ENCODE measurements at regions not wholly inside any gene's neighbourhood (a gene's known extent, or its start where the extent isn't known, plus 50 kb on each side); places are given as distances from the start of the nearest gene placed in this dataset.

DNA sequence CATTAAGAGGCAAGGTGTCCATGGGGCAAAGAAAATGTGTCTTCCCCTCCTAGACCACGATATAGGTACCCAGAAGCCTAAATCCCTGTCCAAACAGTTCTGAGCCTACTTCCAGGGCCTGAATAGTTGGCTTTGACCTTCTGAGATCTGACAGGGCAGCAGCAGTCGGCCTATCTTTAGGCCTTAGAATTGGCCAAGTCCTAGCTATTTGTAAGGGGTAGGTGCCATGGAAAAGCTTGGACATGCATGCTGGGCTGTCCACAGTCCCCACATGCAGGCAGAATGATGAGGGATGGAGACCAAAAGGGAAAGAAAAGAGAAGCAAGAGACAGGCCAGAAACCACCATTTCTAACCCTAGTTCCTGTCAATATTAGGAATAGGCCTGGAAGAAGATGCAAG is 346.1 kb downstream of the ANXA1 start:
- no peak for DNase-seq (ENCODE audit: low read depth)
- no peak overlapping the region for H3K4me3 ChIP-seq (ENCODE audit: control insufficient read depth, low read depth, low read length)
- TF ChIP-seq CTCF (IDR thresholded peaks at IDR 0.05; ENCODE audit: control insufficient read depth, insufficient read depth, low read depth, low read length, missing control alignments), result no peak

- no peak overlapping the region for H3K4me3 ChIP-seq (ENCODE audit: control insufficient read depth, low read depth, low read length)
- no peak for DNase-seq (ENCODE audit: low read depth)
- no peak for TF ChIP-seq CTCF (IDR thresholded peaks at IDR 0.05; ENCODE audit: control insufficient read depth, insufficient read depth, low read depth, low read length, missing control alignments)
Measured at GRCh38 chr9:73515216-73515615, 363.6 kb downstream of the ANXA1 start.

- no peak overlapping the region for H3K4me3 ChIP-seq (ENCODE audit: control insufficient read depth, low read depth, low read length)
- no peak for TF ChIP-seq CTCF (IDR thresholded peaks at IDR 0.05; ENCODE audit: control insufficient read depth, insufficient read depth, low read depth, low read length, missing control alignments)
- no peak for DNase-seq (ENCODE audit: low read depth)
Measured at GRCh38 chr9:73523391-73523790, 371.7 kb downstream of the ANXA1 start.

DNA sequence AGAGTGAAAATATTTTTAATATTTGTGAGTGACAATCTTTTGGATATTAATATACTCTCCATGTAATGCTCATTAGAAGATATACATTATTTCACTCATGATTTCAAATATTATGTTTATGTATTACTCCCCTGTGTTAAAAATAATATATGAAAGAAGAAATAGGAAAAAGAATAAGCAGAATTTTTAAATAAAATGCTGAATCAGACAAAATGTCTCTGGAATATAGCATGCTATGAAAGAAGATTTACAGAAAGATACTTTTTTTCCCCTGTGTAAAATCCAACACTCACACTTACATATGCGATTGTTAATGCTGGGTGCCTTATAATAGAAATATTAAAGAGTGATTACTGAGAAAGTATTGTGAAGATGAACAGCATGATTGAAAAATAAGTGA is 373.7 kb downstream of the ANXA1 start:
- TF ChIP-seq CTCF (IDR thresholded peaks at IDR 0.05; ENCODE audit: control insufficient read depth, insufficient read depth, low read depth, low read length, missing control alignments), result no peak
- no peak overlapping the region for H3K4me3 ChIP-seq (ENCODE audit: control insufficient read depth, low read depth, low read length)
- no peak for DNase-seq (ENCODE audit: low read depth)

GRCh38 chr9:73527521-73527920 is 375.9 kb downstream of the ANXA1 start:
- TF ChIP-seq CTCF (IDR thresholded peaks at IDR 0.05; ENCODE audit: control insufficient read depth, insufficient read depth, low read depth, low read length, missing control alignments), result no peak
- DNase-seq (ENCODE audit: low read depth), result no peak
- H3K4me3 ChIP-seq (ENCODE audit: control insufficient read depth, low read depth, low read length), result no peak overlapping the region

GRCh38 chr9:73528926-73529325 is 377.3 kb downstream of the ANXA1 start:
- no peak for TF ChIP-seq CTCF (IDR thresholded peaks at IDR 0.05; ENCODE audit: control insufficient read depth, insufficient read depth, low read depth, low read length, missing control alignments)
- no peak overlapping the region for H3K4me3 ChIP-seq (ENCODE audit: control insufficient read depth, low read depth, low read length)
- DNase-seq (ENCODE audit: low read depth), result no peak

- no peak for DNase-seq (ENCODE audit: low read depth)
- TF ChIP-seq CTCF (IDR thresholded peaks at IDR 0.05; ENCODE audit: control insufficient read depth, insufficient read depth, low read depth, low read length, missing control alignments), result no peak
- no peak overlapping the region for H3K4me3 ChIP-seq (ENCODE audit: control insufficient read depth, low read depth, low read length)
Measured at GRCh38 chr9:73529666-73530065, 378.0 kb downstream of the ANXA1 start.

All from AG09309 (cell line).